ENCODE measurements at regions not wholly inside any gene's neighbourhood (a gene's known extent, or its start where the extent isn't known, plus 50 kb on each side); places are given as distances from the start of the nearest gene placed in this dataset.

- TF ChIP-seq EZH2phosphoT487 (IDR thresholded peaks at IDR 0.05; ENCODE audit: borderline replicate concordance, low read depth) (no peak), POLR2AphosphoS5 (IDR thresholded peaks at IDR 0.05; ENCODE audit: low read depth, low read length) (no peak), GATA2 (CRISPR knock-in tag; IDR thresholded peaks at IDR 0.05) (no peak), YY1 (IDR thresholded peaks at IDR 0.05; ENCODE audit: low read depth) (no peak), SMC3 (IDR thresholded peaks at IDR 0.05; ENCODE audit: low read depth, low read length) (no peak)
- TF ChIP-seq, protein P1, sequence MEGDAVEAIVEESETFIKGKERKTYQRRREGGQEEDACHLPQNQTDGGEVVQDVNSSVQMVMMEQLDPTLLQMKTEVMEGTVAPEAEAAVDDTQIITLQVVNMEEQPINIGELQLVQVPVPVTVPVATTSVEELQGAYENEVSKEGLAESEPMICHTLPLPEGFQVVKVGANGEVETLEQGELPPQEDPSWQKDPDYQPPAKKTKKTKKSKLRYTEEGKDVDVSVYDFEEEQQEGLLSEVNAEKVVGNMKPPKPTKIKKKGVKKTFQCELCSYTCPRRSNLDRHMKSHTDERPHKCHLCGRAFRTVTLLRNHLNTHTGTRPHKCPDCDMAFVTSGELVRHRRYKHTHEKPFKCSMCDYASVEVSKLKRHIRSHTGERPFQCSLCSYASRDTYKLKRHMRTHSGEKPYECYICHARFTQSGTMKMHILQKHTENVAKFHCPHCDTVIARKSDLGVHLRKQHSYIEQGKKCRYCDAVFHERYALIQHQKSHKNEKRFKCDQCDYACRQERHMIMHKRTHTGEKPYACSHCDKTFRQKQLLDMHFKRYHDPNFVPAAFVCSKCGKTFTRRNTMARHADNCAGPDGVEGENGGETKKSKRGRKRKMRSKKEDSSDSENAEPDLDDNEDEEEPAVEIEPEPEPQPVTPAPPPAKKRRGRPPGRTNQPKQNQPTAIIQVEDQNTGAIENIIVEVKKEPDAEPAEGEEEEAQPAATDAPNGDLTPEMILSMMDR (IDR thresholded peaks at IDR 0.05) = no peak
- TF ChIP-seq, protein P2, sequence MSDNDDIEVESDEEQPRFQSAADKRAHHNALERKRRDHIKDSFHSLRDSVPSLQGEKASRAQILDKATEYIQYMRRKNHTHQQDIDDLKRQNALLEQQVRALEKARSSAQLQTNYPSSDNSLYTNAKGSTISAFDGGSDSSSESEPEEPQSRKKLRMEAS (IDR thresholded peaks at IDR 0.05; ENCODE audit: low read depth) = no peak
- TF ChIP-seq, protein P3, sequence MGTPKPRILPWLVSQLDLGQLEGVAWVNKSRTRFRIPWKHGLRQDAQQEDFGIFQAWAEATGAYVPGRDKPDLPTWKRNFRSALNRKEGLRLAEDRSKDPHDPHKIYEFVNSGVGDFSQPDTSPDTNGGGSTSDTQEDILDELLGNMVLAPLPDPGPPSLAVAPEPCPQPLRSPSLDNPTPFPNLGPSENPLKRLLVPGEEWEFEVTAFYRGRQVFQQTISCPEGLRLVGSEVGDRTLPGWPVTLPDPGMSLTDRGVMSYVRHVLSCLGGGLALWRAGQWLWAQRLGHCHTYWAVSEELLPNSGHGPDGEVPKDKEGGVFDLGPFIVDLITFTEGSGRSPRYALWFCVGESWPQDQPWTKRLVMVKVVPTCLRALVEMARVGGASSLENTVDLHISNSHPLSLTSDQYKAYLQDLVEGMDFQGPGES (IDR thresholded peaks at IDR 0.05; ENCODE audit: low read depth, low read length) = no peak
Measured at GRCh38 chr4:11908712-11909111, 480.0 kb upstream of the HS3ST1 start.
